Esophagus muscularis mucosa (tissue), 3 donors: ENCODE measurements at regions not wholly inside any gene's neighbourhood (a gene's known extent, or its start where the extent isn't known, plus 50 kb on each side); places are given as distances from the start of the nearest gene placed in this dataset.

Experiments used
- POLR2A ChIP-seq: fragments of 450-650 bp; IDR thresholded peaks from one replicate; pipeline ENCODE4 v1.6.1; 2017; ENCODE audit warnings: antibody characterized with exemption, moderate library complexity, mild to moderate bottlenecking, low read depth
- POLR2AphosphoS5 ChIP-seq, 2 donors: sonication (generic); formaldehyde crosslinking; IDR thresholded peaks; one replicate each; pipeline ENCODE4 v1.6.1; 2017; ENCODE audit warnings: antibody characterized with exemption in 2 of 2
- TF ChIP-seq, protein P1 (sequence below), 3 experiments: fragments of 200-600 bp in 2 of 3; fragments of 450-650 bp in 1 of 3; sonication (generic) in 2 of 3; IDR thresholded peaks; one replicate each; pipeline ENCODE4 v1.5.1; 2017 to 2019; ENCODE audit warnings: antibody characterized with exemption in 3 of 3, mild to moderate bottlenecking in 2 of 3, moderate library complexity in 1 of 3

- TF ChIP-seq, protein P1, sequence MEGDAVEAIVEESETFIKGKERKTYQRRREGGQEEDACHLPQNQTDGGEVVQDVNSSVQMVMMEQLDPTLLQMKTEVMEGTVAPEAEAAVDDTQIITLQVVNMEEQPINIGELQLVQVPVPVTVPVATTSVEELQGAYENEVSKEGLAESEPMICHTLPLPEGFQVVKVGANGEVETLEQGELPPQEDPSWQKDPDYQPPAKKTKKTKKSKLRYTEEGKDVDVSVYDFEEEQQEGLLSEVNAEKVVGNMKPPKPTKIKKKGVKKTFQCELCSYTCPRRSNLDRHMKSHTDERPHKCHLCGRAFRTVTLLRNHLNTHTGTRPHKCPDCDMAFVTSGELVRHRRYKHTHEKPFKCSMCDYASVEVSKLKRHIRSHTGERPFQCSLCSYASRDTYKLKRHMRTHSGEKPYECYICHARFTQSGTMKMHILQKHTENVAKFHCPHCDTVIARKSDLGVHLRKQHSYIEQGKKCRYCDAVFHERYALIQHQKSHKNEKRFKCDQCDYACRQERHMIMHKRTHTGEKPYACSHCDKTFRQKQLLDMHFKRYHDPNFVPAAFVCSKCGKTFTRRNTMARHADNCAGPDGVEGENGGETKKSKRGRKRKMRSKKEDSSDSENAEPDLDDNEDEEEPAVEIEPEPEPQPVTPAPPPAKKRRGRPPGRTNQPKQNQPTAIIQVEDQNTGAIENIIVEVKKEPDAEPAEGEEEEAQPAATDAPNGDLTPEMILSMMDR (IDR thresholded peaks at IDR 0.05), result no peak
- TF ChIP-seq POLR2AphosphoS5 (IDR thresholded peaks at IDR 0.05), result no peak
- no peak for TF ChIP-seq POLR2A
Observed at GRCh38 chr11:70738661-70739060, 340.3 kb downstream of the CTTN start.
